IMR-90 (cell line): ENCODE measurements at regions not wholly inside any gene's neighbourhood (a gene's known extent, or its start where the extent isn't known, plus 50 kb on each side); places are given as distances from the start of the nearest gene placed in this dataset.
"Not testable (repeated sequence)": the region's sequence is repeated elsewhere in the genome, so short reads cannot be mapped to it uniquely, and the experiment has no call there.

Experiments used
- ATAC-seq: fragments of 200-7000 bp; cut with Tn5 transposase; 2 replicates; pipeline ENCODE4 v1.9.1; 2020; ENCODE audit warnings: low read depth, mild to moderate bottlenecking, moderate library complexity
- BruUV-seq: library from RNA; stranded (reverse); fragments of 400-500 nt; replicated peaks from 2 replicates; lab custom pipeline; 2021; lab: Mats Ljungman, UMichigan
- CTCF ChIA-PET: fragments of 300-600 bp; formaldehyde crosslinking; extraction: SDS; loops from one replicate; lab custom pipeline; 2021; ENCODE audit warnings: antibody characterized with exemption; lab: Yijun Ruan, JAX
- POLR2A ChIA-PET: fragments of 300-600 bp; sonication (Branson Sonifier 250); formaldehyde crosslinking; loops from one replicate; lab custom pipeline; 2022; ENCODE audit warnings: antibody characterized with exemption; ENCODE audit not compliant: unreplicated experiment; lab: Charles Lee
- DNase-seq: peaks from one replicate; pipeline ENCODE4 v3.0.0; 2013
- H2AFZ ChIP-seq: replicated peaks from 2 replicates; pipeline ENCODE3; 2013; ENCODE audit warnings: low read length, mild to moderate bottlenecking; ENCODE audit not compliant: poor library complexity
- H2AK5ac ChIP-seq: 2 replicates; pipeline ENCODE4 v1.6.1; 2013; ENCODE audit warnings: low read depth, low read length, inconsistent platforms
- H2AK9ac ChIP-seq: replicated peaks from 2 replicates; pipeline ENCODE3; 2013; ENCODE audit warnings: mild to moderate bottlenecking, low read depth, low read length, moderate library complexity; ENCODE audit not compliant: poor library complexity
- H2BK120ac ChIP-seq: 2 replicates; pipeline ENCODE4 v1.6.1; 2013; ENCODE audit warnings: low read depth, low read length, inconsistent platforms
- H2BK15ac ChIP-seq: 3 replicates; pipeline ENCODE4 v1.6.1; 2013; ENCODE audit warnings: low read depth, low read length, inconsistent platforms
- H2BK20ac ChIP-seq: 2 replicates; pipeline ENCODE4 v1.6.1; 2013; ENCODE audit warnings: low read depth, mild to moderate bottlenecking, inconsistent platforms, low read length, moderate library complexity
- H2BK5ac ChIP-seq: 2 replicates; pipeline ENCODE4 v1.6.1; 2013; ENCODE audit warnings: mild to moderate bottlenecking, low read depth, low read length, inconsistent platforms; ENCODE audit not compliant: poor library complexity, severe bottlenecking
- H3K14ac ChIP-seq: replicated peaks from 2 replicates; pipeline ENCODE4 v1.6.1; 2013; ENCODE audit warnings: low read depth, low read length, inconsistent platforms
- H3K18ac ChIP-seq: 2 replicates; pipeline ENCODE4 v1.6.1; 2013; ENCODE audit warnings: low read depth, low read length, control low read depth
- H3K23ac ChIP-seq: 2 replicates; pipeline ENCODE4 v1.6.1; 2013; ENCODE audit warnings: low read depth, low read length, inconsistent platforms
- H3K27ac ChIP-seq: 2 replicates; pipeline ENCODE4 v1.5.1; 2013; ENCODE audit warnings: mild to moderate bottlenecking, control low read depth, low read length; ENCODE audit not compliant: insufficient read depth
- H3K27me3 ChIP-seq: 2 replicates; pipeline ENCODE4 v1.6.1; 2013; ENCODE audit warnings: low read length; ENCODE audit not compliant: control insufficient read depth, insufficient read depth
- H3K36me3 ChIP-seq: 2 replicates; pipeline ENCODE4 v1.6.1; 2013; ENCODE audit warnings: low read length, mixed read lengths; ENCODE audit not compliant: control insufficient read depth, insufficient read depth
- H3K4ac ChIP-seq: 2 replicates; pipeline ENCODE4 v1.6.1; 2013; ENCODE audit warnings: low read depth, low read length, inconsistent platforms
- H3K4me1 ChIP-seq: 2 replicates; pipeline ENCODE4 v1.6.1; 2013; ENCODE audit warnings: low read length, mixed read lengths; ENCODE audit not compliant: control insufficient read depth, insufficient read depth
- H3K4me2 ChIP-seq: 2 replicates; pipeline ENCODE4 v1.6.1; 2013; ENCODE audit warnings: low read depth, mild to moderate bottlenecking, control low read depth, low read length, moderate library complexity
- H3K4me3 ChIP-seq: 2 replicates; pipeline ENCODE4 v1.5.1; 2013; ENCODE audit warnings: low read depth, mild to moderate bottlenecking, control low read depth, low read length, moderate library complexity; ENCODE audit not compliant: insufficient read depth
- H3K56ac ChIP-seq: 2 replicates; pipeline ENCODE4 v1.6.1; 2013; ENCODE audit warnings: low read length, inconsistent platforms; ENCODE audit not compliant: insufficient read depth; ENCODE audit errors: extremely low read depth
- H3K79me1 ChIP-seq, 2 experiments: 2 replicates each; pipeline ENCODE4 v1.6.1; 2013; ENCODE audit warnings: low read length in 2 of 2, inconsistent platforms in 1 of 2, low read depth in 1 of 2
- H3K9ac ChIP-seq: 2 replicates; pipeline ENCODE4 v1.6.1; 2013; ENCODE audit warnings: low read depth, low read length, control low read depth
- H3K9me1 ChIP-seq: 2 replicates; pipeline ENCODE4 v1.6.1; 2013; ENCODE audit warnings: low read length, inconsistent platforms; ENCODE audit not compliant: insufficient read depth
- H3K9me3 ChIP-seq: 2 replicates; pipeline ENCODE4 v1.6.1; 2013; ENCODE audit warnings: low read length; ENCODE audit not compliant: control insufficient read depth, insufficient read depth
- H4K20me1 ChIP-seq: 2 replicates; pipeline ENCODE4 v1.6.1; 2013; ENCODE audit warnings: low read length, inconsistent platforms; ENCODE audit not compliant: insufficient read depth
- H4K5ac ChIP-seq: 2 replicates; pipeline ENCODE4 v1.6.1; 2013; ENCODE audit warnings: mild to moderate bottlenecking, low read depth, low read length, control low read depth
- H4K8ac ChIP-seq, 2 experiments: 2 replicates each; pipeline ENCODE4 v1.6.1; 2013; ENCODE audit warnings: low read depth in 2 of 2, low read length in 2 of 2, control low read depth in 1 of 2, inconsistent platforms in 1 of 2
- H4K91ac ChIP-seq: 2 replicates; pipeline ENCODE4 v1.6.1; 2013; ENCODE audit warnings: low read depth, low read length, inconsistent platforms; ENCODE audit not compliant: insufficient read depth
- NFE2L2 ChIP-seq: fragments of 150-350 bp; IDR thresholded peaks from 2 replicates; pipeline ENCODE4 v1.6.1; 2016; ENCODE audit warnings: low read depth, mild to moderate bottlenecking, low read length
- POLR2A ChIP-seq: IDR thresholded peaks from 2 replicates; pipeline ENCODE4 v1.6.1; 2012; ENCODE audit warnings: mild to moderate bottlenecking, low read depth, low read length
- RAD21 ChIP-seq: IDR thresholded peaks from 2 replicates; pipeline ENCODE4 v1.6.1; 2012; ENCODE audit warnings: low read length, improper control_type of control experiment
- RFX5 ChIP-seq: IDR thresholded peaks from 2 replicates; pipeline ENCODE4 v1.8.0; 2012; ENCODE audit warnings: low read depth, mild to moderate bottlenecking, low read length, moderate library complexity
- WGBS, 2 experiments: methylation state at CpG; one replicate each; pipeline versions ENCODE4 v1.1.5 to v1.1.7; 2013; ENCODE audit warnings: missing lambda C conversion rate in 2 of 2; ENCODE audit not compliant: insufficient read length in 1 of 2; ENCODE audit errors: extremely low coverage in 2 of 2; 5-methylcytosine and 5-hydroxymethylcytosine counted together
- dilution Hi-C: fragments of 300-500 bp; cut with HindIII; formaldehyde crosslinking; loops from one replicate; pipeline ENCODE4 v1.14.3; 2018; ENCODE audit warnings: low sequenced_read_pairs; ENCODE audit not compliant: unreplicated experiment
- in situ Hi-C: fragments of 300-500 bp; cut with MboI; formaldehyde crosslinking; loops from 3 replicates; pipeline ENCODE4 v1.14.3; 2019; ENCODE audit warnings: low sequenced_read_pairs, inconsistent platforms, mixed read lengths
- intact Hi-C: fragments of 100-400 bp; cut with micrococcal nuclease; formaldehyde crosslinking; loops from 2 replicates; pipeline ENCODE4 v1.10.0; 2022

DNA sequence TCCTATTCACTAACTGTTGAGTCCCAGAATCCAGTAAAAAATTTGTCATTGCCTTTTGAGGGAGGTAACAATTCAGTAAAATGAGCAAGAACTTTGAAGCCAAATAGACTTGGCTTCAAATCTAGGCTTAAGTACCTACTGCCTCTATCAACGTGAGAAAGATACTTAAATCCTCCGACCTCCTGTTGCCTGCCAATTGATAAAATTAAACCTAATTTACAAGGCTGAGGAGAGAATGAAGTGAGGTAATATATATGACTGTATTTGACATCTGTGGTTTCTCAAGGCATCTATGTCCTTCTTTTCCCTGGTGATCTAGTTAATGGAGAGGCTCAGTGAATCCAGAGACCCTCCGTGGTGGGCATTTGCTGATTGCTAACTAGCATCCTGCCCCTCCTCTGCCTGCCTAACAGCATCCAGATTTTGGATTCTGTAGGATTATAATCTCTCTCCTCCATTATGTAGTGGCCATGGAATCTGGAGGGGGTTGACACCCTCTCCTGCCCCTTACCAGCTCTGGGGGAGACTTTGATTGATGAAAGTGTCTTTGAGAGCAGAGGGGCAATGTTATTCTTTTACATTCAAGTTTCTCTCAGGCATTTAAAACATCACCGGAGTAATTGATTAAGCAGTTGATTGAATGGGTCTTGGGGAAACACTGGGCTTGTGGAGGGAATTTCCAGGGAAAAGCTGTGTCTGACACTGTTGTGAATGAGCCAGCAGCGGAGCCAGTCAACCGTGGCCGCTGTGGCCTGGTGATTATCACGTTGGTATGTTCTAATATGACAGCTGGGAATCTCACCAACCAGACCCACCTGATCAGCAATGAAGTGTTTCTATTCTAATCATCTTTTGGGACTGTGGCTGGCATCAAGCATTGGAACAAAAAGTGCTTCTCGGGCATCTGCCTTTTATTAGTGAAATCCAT, 140.7 kb upstream of the FAM78B start:
- Histone ChIP-seq H4K91ac (no peak overlapping the region), H3K4me2 (no peak overlapping the region), H3K27ac (no peak overlapping the region), H2AK5ac (no peak overlapping the region), H2AFZ (no peak overlapping the region), H3K36me3 (no peaks in the 10 kb centered on the region), H4K20me1 (no peaks in the 10 kb centered on the region), H3K4me1 (no peaks in the 10 kb centered on the region), H4K8ac (no peak overlapping the region), H3K27me3 (no peaks in the 10 kb centered on the region), H4K5ac (no peak overlapping the region), H3K23ac (no peak overlapping the region), H2BK5ac (no peak overlapping the region), H3K9ac (no peak overlapping the region), H2AK9ac (no peak overlapping the region), H3K56ac (no peak overlapping the region), H3K4ac (no peak overlapping the region), H3K18ac (no peak overlapping the region), H3K14ac (no peak overlapping the region), H3K79me1 (no peaks in the 10 kb centered on the region), H3K4me3 (no peak overlapping the region), H3K9me1 (no peaks in the 10 kb centered on the region), H2BK15ac (no peak overlapping the region), H2BK120ac (no peak overlapping the region), H2BK20ac (no peak overlapping the region), H3K9me3 (peaks cover 17% of the 10 kb centered on the region)
- in situ Hi-C loops (no loop called here), dilution Hi-C loops (no loop called here), intact Hi-C loops (no loop called here)
- BruUV-seq, result no TSS peak
- DNase-seq, result no peak
- TF ChIP-seq RAD21, result no peak
- no peak for TF ChIP-seq NFE2L2
- no peak for TF ChIP-seq RFX5
- no peak for TF ChIP-seq POLR2A
- ATAC-seq, result no peak
- WGBS, 2 experiments, result no CpG with 5 or more reads among the region's 9 CpGs
- POLR2A ChIA-PET, result no interaction called here
- CTCF ChIA-PET, result no interaction called here

GRCh38 chr1:166316306-166316705, 149.5 kb upstream of the FAM78B start:
- H2AK5ac ChIP-seq, H4K8ac ChIP-seq, H4K91ac ChIP-seq, H4K20me1 ChIP-seq, in situ Hi-C loops, BruUV-seq, H3K36me3 ChIP-seq, H2AK9ac ChIP-seq, H3K23ac ChIP-seq, H2BK20ac ChIP-seq, dilution Hi-C loops, H3K9me1 ChIP-seq, H3K9ac ChIP-seq, H3K4ac ChIP-seq, H3K4me3 ChIP-seq, H3K18ac ChIP-seq, ATAC-seq, CTCF ChIA-PET, H3K56ac ChIP-seq, H2BK120ac ChIP-seq, H2BK5ac ChIP-seq, H3K79me1 ChIP-seq, H3K4me1 ChIP-seq, DNase-seq, H4K5ac ChIP-seq, H2BK15ac ChIP-seq, H3K27me3 ChIP-seq, intact Hi-C loops, H3K9me3 ChIP-seq, H3K14ac ChIP-seq, H3K4me2 ChIP-seq, H2AFZ ChIP-seq, H3K27ac ChIP-seq, POLR2A ChIA-PET: not testable (repeated sequence)
- WGBS, 2 experiments, result 43% methylated on average over 2 of the region's 5 CpGs; no CpG with 5 or more reads in 1 of the 2 experiments
